Stimulated activated CD4-positive, alpha-beta T cell treated with anti-CD3 and anti-CD28 coated beads, Interleukin-12 subunit alpha, Interleukin-12 subunit beta, amount 100 ng/mL, for 4 hours (primary cell): ENCODE measurements at regions not wholly inside any gene's neighbourhood (a gene's known extent, or its start where the extent isn't known, plus 50 kb on each side); places are given as distances from the start of the nearest gene placed in this dataset.
"Not testable (repeated sequence)": the region's sequence is repeated elsewhere in the genome, so short reads cannot be mapped to it uniquely, and the experiment has no call there.

Source experiments
- DNase-seq: peaks from one replicate; pipeline ENCODE4 v3.0.0-alpha.2; 2020

DNA sequence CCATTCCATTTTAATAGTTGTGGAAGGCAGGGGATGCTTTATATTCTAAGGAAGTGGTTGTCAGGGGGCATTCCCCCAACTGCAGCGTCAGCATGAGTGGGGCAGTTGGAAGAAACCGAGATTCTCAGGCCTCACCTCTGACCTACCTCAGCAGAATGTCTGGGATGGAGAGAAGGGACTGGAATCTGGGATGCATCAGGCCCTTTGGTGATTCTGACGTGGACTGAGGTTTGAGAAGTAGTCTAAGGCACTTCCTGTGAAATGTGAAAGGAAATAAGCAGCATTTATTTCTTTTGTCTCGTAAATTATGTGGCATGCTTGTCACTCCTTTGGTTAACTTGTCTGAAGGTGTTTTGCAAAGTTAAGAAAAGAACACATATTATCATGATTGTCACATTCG is 540.7 kb upstream of the NETO1 start:
- DNase-seq: no peak

DNA sequence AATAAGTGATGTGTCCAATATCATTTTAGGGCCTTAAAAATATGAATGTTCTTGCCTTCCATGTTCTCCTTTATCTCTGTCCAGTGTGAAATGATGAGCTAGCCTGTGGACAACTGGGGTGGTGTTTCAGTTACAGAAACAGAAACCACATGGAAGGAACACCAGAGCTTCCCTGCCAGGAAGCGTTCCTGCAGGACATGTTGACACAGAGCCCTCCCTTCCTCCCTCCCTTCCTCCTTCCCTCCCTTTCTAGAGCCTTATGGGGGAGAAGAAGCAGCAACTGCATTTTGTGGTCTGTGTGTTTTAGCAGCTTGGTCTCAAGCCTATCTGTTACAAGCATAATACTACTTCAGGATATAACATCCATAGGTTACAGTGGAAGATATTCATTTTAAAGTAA is 539.7 kb upstream of the NETO1 start:
- DNase-seq: no peak

DNA sequence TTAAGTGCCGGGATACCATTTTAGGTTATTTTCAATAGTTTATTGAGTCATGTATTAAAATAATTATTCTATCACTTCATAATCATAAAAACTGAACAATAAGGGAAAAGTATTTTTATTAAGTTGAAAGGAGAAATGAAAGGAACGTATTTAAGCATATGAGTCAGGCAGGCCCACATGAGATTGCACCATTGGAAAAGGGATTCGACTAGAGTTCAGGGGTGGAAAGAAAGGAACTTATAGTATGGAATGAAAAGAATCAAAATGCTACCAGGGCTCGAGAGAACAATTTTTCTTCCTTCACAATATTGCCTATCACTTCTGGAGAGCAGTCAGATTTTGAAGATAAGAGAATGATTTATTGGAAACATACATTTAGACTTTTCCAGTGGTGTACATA is 516.5 kb upstream of the NETO1 start:
- DNase-seq: no peak

DNA sequence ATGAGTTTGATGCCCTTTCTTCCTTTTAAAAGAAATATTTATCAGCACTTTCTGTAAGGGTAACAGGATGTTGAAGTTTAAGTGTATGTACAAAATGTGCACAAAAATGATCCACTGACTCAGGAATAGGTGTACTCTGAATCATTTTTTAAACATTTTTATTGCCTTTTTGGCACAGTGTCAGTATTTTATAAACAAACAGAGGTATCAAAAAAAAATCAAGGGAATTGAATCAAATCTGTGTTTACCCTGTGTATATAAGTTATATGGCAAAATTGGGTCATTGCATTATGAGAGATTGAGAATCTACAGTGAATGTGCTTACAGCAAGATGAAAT is 513.9 kb upstream of the NETO1 start:
- no peak for DNase-seq

DNA sequence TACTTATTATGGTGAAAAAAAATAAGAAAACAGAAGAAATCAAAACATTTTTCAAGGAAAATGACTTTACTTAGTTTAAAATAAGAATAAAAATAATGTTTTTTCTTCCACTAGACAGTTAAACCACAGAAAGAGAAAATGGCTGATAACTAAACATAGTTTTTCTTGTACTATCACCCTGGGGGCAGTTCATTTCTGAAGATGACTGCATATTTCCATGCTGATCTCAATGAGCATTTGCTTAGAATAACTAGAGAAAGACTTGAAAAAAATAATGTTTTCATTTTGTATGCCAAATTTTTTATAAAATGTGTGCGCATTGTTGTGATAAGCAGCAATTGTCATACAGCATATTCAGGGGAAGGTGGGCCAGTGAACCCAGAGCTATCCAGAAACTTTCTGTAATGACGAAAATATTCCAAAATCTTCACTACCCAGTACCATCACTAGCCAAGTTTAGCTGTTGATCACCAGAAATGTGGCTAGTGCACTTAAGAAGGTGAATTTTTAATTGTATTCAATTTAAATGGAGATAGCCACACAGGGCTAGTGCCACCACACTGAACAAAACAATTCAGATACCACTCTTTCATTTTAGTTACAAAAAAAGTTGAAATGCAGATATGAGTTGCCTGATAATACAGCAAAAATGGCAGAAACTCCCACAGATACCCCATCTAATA is 513.4 kb upstream of the NETO1 start:
- DNase-seq: no peak

DNA sequence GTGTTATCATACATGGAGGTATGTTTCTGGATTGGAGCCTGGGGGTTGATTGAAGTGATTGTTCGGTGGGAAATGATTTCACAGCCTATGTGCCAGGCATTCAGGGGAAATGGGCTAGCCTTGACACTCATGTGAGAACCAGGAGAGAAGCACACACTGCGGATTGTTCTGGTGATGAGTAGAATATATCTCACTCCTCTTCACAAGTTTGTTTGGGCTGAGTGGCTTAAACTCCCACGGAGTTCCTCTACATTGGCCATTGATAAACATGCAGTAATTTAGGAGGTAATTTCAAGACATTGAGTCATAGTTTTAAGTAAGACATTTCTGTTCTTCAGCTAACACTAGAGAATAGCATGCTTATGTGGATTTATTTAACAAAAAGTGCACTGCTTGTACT is 498.9 kb upstream of the NETO1 start:
- DNase-seq: no peak

DNA sequence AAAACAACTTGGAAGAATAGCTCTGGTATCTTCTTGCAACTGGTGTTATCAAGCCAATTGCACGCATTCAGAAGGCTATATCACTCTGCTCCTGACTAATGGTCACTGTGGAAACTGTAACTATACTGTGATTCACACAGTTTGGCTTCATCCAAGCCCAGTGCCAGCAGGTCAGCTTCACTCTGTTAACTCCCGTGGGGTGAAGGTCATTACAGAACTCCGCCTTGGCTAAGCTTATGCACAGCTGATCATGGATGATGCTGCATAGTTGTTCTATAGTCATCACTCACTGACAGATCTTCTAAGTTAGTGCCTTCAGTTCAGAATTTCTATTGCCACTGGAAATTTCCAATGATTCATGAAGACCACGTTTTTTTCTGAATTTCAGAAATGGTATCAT is 497.2 kb upstream of the NETO1 start:
- DNase-seq: no peak

DNA sequence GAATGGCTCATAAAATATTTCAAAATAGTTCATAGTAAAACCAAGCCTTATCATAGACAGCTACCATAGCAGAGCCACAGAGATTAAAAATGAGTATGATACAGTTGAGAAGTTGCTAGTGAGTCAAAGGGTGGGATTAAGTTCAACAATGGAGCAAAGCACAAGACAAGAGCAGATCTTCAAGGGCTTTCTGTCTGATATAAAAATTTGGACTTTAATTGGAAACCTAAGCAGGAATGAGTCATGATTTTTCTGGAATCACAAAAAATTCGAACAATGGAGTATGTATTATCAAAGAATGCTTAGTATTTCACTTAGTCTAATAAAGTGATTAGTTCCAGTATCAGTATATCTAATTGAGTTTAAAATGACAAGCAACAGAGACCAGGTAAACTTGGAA is 487.3 kb upstream of the NETO1 start:
- DNase-seq: no peak

DNA sequence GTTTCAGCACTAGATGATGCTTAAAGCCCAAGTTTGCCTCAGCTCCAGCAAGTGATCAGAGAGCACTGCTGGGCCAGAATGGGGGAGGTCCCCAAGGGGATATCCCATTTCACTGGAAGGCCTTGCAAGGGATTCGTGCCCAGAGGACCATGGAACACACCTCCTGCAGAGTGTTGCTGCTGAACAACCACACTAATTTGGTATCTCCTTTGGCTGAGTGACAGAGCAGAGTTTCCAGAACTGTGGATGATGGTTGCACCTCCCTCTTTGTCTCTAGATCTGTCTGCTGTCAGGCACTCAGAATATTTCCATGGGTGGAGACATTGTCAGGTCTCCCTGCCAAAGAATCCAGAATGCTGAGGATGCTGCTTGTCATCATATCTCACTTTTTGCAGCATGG is 484.8 kb upstream of the NETO1 start:
- DNase-seq: no peak

DNA sequence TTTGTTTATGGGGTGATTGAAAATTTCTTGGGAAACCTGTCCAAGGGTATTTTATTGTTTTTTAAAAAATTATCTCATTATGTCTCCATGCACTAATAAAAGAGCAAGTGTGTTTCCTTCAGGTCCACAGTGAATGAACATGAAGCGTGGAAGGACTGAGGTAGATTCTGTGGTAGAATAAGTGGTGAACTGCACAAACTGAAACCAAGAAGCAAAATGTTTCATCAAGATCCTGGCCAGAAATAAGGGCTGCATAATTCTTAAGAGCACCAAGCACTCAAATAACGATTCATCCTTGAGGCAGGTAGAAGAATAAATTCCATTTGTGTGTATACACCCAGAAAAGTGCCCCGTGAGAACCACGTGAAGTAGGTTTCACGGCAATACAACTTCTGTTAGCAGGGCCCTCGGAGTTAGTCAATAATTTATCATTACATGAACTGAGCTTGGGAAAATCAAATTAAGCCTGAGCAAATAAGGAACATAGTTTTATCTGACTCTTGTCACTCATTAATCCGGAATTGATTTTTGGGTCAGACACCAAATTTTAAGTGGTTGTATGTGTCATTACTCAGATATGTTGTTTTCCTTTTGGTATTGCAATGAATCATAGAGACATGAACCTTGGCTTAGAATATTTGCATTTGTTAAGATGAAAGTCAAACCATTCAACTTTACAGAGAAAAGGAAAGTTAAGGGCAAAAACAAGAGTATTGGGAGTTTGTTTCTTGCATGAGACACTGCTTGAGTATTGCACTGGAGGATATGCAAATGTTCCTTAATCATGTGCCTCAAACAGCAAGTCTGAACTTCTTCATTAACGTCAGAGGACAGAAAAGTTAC is 472.6 kb upstream of the NETO1 start:
- no peak for DNase-seq

DNA sequence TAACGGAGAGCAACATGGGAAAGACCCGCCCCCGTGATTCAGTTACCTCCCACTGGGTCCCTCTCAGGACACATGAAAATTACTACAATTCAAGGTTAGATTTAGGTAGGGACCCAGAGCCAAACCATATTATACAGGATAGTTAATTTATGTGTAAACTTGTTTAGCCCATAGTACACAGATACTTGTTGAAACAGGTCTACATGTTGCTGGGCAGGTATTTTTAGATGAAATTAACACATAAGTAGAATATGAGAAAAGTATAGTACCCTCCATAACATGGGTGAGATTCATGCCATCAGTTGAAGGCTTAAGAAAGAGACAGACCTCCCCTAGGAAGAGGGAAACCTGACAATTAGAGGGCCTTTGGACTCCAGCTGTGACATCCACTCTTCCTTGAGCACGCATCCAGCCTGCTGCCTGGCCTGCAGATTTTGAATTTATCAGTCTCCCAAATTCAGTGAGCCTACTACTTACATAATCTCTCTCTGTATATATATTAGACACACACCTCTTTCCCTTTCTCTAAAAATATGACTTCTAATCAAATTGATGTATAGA is 463.5 kb upstream of the NETO1 start:
- DNase-seq: no peak

DNA sequence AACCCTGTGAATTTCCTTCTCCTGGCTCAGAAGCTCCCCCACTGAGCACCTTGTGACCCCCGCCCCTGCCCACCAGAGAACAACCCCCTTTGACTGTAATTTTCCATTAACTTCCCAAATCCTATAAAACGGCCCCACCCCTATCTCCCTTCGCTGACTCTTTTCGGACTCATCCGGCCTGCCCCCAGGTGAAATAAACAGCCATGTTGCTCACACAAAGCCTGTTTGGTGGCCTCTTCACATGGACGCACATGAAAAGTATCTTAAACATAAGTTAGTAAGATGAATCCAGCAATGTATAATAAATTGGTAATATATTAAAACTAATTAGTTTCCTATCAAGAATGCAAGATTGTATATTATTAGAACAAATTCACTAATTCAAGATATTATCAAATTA is 462.3 kb upstream of the NETO1 start:
- DNase-seq: not testable (repeated sequence)

DNA sequence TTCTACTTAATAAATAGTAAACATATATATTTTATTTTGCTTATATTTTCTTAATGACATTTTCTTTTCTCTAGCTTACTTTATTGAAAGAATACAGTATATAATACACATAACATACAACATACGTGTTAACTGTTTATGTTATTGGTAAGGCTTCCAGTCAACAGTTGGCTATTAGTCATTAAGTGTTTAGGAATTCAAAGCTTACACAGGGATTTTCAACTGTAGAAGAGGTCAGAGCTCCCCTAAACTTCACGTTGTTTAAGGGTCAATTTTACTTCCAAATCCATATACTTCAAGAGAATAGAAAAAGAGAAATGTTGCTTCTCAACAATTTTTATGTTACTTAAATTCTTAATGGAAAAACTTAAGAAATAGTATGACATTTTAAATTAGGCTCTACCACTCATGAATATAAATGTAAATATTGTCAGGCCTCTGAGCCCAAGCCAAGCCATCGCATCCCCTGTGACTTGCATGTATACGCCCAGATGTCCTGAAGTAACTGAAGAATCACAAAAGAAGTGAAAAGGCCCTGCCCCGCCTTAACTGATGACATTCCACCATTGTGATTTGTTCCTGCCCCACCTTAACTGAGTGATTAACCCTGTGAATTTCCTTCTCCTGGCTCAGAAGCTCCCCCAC is 456.5 kb upstream of the NETO1 start:
- not testable (repeated sequence) for DNase-seq

DNA sequence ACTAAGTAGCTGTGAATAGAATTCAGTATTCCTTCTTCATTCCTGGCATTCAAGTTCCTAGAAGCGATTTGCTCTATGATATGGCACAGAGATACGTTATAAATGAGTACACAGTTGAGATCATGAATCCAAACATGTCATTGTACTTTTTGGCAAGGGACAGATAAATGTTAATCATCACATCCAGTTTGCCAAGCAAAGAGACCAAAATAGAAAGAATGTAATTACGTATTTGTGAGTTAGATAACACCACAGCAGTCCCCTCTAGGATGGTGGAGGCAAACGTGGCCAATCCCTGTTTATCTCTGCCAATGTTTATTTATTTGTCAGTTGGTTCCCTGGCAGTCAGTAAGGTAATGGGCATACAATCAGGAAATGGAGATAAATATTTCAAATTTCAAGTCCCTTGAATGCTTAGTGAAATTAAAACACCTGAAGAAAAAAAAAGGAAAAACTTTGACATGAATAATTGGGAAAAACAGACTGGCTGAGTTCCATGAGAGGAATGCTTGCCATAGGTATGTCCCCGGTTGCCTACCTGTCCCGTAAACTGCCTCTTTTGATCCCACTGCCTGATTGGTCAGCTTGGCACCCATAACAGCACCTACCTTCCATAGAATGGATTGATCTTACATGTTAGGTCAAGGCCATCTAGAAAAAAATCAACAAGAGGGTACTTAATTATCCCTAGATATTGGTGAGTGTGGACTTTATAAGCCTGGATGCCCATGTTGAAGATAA is 451.1 kb upstream of the NETO1 start:
- DNase-seq: no peak

DNA sequence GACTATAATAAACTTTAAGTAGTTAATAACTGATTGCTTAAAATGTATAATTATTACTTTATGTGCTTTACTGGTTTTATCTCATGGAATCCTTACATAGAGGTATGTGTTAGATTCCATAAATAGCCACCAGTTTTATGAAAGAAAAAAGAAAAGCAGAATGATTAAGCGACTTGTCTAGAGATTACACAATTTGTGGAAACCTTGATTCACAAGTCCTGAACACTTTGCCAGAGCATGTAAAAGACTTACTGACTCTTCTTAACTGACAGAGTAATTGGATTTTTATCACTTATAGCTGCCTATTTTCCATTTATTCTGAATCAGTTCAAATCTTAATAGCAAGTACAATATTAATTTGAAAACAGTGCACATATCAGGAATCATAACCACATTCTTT is 448.7 kb upstream of the NETO1 start:
- DNase-seq: no peak

DNA sequence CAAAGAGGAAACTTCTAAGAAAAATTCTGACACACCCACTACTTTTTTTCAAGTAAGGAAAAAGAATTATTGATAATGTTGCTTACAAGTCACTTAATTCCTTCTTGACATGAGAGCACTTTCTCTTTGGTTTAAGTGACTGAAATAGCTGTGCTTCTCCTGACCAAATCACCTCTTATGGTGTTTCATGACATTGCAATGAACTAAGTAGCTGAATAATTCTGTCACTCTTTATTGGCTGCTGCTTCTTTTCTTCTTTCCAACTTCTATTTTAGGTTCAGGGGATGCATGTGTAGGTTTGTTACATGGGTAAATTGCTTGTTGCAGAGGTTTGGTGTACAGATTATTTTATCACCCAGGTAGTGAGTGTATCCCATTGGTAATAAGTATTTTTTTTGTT is 447.6 kb upstream of the NETO1 start:
- no peak for DNase-seq

DNA sequence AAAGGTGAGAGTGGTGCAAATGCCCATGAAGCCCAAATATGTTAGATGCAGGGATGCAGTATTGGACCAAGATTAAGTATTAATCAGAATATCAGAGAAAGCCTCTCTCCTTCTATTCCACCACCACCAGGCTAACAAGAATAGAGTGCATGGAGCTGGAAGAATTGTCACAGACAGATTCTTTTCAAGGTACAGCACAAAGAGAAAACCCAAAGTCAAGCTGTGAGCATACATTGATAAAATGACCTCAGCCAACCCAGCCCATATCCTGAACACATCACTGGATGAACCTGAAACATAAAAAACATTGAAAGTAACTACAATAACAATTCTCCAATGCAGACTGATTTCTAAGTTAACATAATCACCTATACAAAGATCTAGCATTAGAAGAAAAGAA is 445.7 kb upstream of the NETO1 start:
- DNase-seq: no peak

DNA sequence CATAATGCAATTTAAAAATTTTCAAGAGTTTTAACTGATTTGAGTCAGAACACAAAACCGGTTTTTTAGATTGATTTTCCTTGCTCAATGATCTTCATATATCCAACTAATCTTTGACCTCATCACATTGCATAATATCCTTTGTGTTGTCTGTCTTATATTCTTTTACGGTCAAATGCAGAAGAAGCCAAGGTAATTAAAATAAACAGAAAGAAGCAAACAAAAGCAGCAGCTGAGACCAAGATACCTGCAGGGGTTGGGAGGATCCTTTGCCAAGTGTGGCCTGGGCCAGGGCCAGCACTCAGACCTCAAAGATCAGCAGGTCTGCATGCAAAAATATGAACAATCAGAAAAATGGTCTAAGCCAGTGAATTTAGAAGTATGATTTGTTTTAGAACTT is 428.9 kb upstream of the NETO1 start:
- DNase-seq: no peak

DNA sequence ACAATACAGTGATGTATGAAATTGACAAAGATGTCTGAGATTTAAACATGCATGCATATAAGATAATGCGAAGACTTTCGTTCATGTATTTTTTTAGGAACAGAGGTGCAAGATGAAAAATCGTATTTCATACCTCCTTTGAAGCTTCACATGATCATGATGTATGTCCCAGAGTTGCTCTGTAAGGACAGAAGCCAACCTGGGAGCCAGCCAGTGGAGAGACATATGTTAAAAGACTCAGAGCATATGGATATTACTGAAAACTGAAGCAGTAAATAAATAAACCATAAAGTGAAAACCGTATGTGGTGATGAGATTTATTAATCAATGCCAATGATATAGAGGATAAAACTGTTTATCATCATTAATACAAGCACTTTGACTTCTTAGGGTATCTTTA is 424.4 kb upstream of the NETO1 start:
- no peak for DNase-seq

DNA sequence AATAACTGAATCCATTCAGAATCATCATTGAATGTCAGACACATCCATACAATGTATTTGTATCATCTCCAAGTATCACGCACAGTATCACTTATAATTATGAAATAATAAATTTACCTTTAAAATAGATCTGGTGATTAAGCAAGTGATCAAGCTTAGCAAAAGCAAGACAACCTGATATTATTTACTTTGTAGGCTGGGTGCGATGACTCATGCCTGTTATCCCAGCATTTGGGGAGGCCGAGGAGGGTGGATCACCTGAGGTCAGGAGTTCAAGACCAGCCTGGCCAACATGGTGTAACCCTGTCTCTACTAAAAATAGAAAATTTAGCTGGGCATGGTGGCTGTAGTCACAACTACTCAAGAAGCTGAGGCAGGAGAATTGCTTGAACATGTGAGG is 421.0 kb upstream of the NETO1 start:
- no peak for DNase-seq

DNA sequence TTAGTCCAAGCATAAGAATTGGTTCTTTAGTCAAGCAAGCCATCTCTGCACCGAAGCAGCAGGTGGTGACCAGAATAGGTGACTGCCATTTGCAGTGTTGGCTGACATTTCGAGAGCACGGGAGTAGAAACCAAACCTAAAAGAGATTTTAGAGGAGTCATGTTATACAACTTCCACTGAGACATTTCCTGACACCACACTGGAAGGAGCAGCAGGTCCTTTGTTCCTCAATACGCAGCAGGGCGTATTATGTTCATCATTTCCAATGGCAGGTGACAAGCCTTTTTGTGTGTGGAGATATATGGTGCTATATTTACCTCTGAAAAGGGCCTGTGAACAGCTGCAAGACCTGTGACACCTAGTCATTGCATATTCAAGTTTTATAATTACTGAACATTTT is 418.8 kb upstream of the NETO1 start:
- DNase-seq: no peak

DNA sequence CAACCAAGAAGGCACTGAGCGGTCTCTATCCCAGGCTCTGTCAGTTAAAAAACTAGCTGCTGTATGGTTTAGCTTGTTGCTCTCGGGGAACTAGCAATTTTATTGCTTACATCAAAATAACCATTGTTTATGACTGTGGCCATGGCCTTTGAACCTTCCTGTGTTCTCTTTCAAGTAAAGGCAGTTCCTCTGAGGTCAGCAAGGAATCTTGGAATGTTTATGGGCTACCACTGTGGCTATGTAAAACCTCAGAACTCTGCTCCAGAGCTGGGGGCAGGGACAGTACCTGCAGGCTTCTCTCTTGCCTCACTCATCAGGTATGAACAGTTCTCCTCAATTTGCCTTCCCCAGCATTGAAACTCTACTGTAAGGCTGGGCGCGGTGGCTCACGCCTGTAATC is 416.0 kb upstream of the NETO1 start:
- DNase-seq: no peak

DNA sequence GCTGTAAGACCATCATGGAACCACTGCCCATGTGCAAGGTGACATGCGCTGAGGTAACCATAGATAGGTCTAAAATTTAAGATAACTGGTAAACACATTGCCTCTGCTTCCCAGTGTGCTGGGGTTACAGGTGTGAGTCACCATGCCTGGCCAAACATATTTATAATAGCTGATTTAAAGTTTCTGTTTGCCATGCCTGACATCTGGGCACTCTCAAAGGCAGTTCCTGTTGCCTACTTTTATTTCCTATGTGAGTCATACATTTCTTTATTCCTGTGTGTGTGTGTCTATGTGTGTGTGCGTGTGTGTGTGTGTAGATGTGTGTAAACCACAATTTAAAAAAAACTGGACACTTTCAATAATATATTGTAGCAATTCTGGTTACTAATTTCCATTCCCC is 415.2 kb upstream of the NETO1 start:
- DNase-seq: no peak
